ENCODE measurements at regions not wholly inside any gene's neighbourhood (a gene's known extent, or its start where the extent isn't known, plus 50 kb on each side); places are given as distances from the start of the nearest gene placed in this dataset.

GRCh38 chr20:40524071-40524470 is 165.0 kb downstream of the MAFB start (continued):
- TF ChIP-seq CTCF (IDR thresholded peaks at IDR 0.05): no peak
- TF ChIP-seq JUN (CRISPR knock-in tag; IDR thresholded peaks at IDR 0.05): no peak
- TF ChIP-seq, protein P1, sequence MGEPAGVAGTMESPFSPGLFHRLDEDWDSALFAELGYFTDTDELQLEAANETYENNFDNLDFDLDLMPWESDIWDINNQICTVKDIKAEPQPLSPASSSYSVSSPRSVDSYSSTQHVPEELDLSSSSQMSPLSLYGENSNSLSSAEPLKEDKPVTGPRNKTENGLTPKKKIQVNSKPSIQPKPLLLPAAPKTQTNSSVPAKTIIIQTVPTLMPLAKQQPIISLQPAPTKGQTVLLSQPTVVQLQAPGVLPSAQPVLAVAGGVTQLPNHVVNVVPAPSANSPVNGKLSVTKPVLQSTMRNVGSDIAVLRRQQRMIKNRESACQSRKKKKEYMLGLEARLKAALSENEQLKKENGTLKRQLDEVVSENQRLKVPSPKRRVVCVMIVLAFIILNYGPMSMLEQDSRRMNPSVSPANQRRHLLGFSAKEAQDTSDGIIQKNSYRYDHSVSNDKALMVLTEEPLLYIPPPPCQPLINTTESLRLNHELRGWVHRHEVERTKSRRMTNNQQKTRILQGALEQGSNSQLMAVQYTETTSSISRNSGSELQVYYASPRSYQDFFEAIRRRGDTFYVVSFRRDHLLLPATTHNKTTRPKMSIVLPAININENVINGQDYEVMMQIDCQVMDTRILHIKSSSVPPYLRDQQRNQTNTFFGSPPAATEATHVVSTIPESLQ (CRISPR knock-in tag; IDR thresholded peaks at IDR 0.05): no peak
- TF ChIP-seq, protein P2, sequence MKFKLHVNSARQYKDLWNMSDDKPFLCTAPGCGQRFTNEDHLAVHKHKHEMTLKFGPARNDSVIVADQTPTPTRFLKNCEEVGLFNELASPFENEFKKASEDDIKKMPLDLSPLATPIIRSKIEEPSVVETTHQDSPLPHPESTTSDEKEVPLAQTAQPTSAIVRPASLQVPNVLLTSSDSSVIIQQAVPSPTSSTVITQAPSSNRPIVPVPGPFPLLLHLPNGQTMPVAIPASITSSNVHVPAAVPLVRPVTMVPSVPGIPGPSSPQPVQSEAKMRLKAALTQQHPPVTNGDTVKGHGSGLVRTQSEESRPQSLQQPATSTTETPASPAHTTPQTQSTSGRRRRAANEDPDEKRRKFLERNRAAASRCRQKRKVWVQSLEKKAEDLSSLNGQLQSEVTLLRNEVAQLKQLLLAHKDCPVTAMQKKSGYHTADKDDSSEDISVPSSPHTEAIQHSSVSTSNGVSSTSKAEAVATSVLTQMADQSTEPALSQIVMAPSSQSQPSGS (CRISPR knock-in tag; IDR thresholded peaks at IDR 0.05; ENCODE audit: borderline replicate concordance, low read depth): no peak
- no peak for TF ChIP-seq SMAD3 (CRISPR knock-in tag; IDR thresholded peaks at IDR 0.05; ENCODE audit: borderline replicate concordance)
- no peak for TF ChIP-seq ATF1 (CRISPR knock-in tag; IDR thresholded peaks at IDR 0.05)
- no peak for TF ChIP-seq NFATC4 (CRISPR knock-in tag; IDR thresholded peaks at IDR 0.05)
- TF ChIP-seq ZNF416 (CRISPR knock-in tag; IDR thresholded peaks at IDR 0.05): no peak
- no peak for TF ChIP-seq CREM (CRISPR knock-in tag; IDR thresholded peaks at IDR 0.05)

- Mint-ChIP-seq H3K9me3 (peaks cover 17% of the 10 kb centered on the region), H3K27ac (no peak overlapping the region), H3K4me1 (no peaks in the 10 kb centered on the region), H3K4me3 (no peak overlapping the region), H3K36me3 (peaks cover 4% of the 10 kb centered on the region; the same call in 1 of the 2 replicates), H3K27me3 (ENCODE audit: low read depth) (peaks cover 6% of the 10 kb centered on the region)
- ChIA-PET POLR2A (no interaction called here), CTCF (no interaction called here)
- no peak for DNase-seq (ENCODE audit: low spot score)
- TF ChIP-seq RORB (CRISPR knock-in tag; IDR thresholded peaks at IDR 0.05) (no peak), NFATC4 (CRISPR knock-in tag; IDR thresholded peaks at IDR 0.05) (no peak), NFE2L1 (CRISPR knock-in tag; IDR thresholded peaks at IDR 0.05) (no peak)
- TF ChIP-seq, protein P3, sequence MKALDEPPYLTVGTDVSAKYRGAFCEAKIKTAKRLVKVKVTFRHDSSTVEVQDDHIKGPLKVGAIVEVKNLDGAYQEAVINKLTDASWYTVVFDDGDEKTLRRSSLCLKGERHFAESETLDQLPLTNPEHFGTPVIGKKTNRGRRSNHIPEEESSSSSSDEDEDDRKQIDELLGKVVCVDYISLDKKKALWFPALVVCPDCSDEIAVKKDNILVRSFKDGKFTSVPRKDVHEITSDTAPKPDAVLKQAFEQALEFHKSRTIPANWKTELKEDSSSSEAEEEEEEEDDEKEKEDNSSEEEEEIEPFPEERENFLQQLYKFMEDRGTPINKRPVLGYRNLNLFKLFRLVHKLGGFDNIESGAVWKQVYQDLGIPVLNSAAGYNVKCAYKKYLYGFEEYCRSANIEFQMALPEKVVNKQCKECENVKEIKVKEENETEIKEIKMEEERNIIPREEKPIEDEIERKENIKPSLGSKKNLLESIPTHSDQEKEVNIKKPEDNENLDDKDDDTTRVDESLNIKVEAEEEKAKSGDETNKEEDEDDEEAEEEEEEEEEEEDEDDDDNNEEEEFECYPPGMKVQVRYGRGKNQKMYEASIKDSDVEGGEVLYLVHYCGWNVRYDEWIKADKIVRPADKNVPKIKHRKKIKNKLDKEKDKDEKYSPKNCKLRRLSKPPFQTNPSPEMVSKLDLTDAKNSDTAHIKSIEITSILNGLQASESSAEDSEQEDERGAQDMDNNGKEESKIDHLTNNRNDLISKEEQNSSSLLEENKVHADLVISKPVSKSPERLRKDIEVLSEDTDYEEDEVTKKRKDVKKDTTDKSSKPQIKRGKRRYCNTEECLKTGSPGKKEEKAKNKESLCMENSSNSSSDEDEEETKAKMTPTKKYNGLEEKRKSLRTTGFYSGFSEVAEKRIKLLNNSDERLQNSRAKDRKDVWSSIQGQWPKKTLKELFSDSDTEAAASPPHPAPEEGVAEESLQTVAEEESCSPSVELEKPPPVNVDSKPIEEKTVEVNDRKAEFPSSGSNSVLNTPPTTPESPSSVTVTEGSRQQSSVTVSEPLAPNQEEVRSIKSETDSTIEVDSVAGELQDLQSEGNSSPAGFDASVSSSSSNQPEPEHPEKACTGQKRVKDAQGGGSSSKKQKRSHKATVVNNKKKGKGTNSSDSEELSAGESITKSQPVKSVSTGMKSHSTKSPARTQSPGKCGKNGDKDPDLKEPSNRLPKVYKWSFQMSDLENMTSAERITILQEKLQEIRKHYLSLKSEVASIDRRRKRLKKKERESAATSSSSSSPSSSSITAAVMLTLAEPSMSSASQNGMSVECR (CRISPR knock-in tag; IDR thresholded peaks at IDR 0.05; ENCODE audit: borderline replicate concordance): no peak
- TF ChIP-seq, protein P4, sequence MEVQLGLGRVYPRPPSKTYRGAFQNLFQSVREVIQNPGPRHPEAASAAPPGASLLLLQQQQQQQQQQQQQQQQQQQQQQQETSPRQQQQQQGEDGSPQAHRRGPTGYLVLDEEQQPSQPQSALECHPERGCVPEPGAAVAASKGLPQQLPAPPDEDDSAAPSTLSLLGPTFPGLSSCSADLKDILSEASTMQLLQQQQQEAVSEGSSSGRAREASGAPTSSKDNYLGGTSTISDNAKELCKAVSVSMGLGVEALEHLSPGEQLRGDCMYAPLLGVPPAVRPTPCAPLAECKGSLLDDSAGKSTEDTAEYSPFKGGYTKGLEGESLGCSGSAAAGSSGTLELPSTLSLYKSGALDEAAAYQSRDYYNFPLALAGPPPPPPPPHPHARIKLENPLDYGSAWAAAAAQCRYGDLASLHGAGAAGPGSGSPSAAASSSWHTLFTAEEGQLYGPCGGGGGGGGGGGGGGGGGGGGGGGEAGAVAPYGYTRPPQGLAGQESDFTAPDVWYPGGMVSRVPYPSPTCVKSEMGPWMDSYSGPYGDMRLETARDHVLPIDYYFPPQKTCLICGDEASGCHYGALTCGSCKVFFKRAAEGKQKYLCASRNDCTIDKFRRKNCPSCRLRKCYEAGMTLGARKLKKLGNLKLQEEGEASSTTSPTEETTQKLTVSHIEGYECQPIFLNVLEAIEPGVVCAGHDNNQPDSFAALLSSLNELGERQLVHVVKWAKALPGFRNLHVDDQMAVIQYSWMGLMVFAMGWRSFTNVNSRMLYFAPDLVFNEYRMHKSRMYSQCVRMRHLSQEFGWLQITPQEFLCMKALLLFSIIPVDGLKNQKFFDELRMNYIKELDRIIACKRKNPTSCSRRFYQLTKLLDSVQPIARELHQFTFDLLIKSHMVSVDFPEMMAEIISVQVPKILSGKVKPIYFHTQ (CRISPR knock-in tag; IDR thresholded peaks at IDR 0.05): no peak
- TF ChIP-seq, protein P5, sequence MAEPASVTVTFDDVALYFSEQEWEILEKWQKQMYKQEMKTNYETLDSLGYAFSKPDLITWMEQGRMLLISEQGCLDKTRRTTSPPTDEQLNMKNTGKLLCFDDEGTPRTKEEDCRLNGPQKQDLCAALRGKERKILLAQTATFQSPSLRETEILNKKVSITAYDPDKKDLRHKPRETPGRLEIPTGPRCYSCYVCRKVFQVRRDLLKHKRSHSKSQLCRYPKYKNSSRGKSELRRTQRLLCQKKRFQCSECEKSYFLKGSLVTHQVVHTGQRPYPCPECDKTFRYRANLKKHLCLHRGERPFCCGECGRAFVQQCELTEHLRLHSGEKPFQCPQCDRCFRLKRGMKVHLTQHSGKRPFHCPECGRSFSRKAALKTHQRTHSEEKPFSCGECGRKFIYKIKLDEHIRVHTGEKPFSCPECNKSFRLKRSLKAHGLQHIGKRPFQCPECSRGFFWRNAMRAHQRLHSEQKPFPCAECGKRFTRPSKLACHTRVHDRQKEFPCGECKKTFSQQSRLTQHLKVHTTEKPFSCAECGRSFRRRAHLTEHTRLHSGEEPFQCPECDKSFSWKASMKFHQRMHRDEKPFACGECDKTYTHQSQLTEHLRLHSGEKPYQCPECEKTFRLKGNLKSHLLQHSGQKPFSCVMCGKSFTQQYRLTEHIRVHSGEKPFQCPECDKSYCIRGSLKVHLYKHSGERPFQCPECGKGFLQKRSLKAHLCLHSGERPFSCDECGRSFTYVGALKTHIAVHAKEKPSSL (CRISPR knock-in tag; conservative IDR thresholded peaks at IDR 0.05): no peak
- TF ChIP-seq, protein P6, sequence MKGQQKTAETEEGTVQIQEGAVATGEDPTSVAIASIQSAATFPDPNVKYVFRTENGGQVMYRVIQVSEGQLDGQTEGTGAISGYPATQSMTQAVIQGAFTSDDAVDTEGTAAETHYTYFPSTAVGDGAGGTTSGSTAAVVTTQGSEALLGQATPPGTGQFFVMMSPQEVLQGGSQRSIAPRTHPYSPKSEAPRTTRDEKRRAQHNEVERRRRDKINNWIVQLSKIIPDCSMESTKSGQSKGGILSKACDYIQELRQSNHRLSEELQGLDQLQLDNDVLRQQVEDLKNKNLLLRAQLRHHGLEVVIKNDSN (CRISPR knock-in tag; IDR thresholded peaks at IDR 0.05): no peak
- ATAC-seq: no peak
These were observed 166.6 kb downstream of the MAFB start for GRCh38 chr20:40522405-40522804.

Measured in WTC11 (cell line).